Hepatic stellate cell (primary cell): ENCODE measurements at regions not wholly inside any gene's neighbourhood (a gene's known extent, or its start where the extent isn't known, plus 50 kb on each side); places are given as distances from the start of the nearest gene placed in this dataset.
"Not testable (repeated sequence)": the region's sequence is repeated elsewhere in the genome, so short reads cannot be mapped to it uniquely, and the experiment has no call there.

Experiments
- DNase-seq: peaks from one replicate; pipeline ENCODE4 v3.0.0; 2011; ENCODE audit warnings: low spot score

GRCh38 chr12:34303091-34303870, 281.0 kb downstream of the ALG10 start:
- DNase-seq: no peak

DNA sequence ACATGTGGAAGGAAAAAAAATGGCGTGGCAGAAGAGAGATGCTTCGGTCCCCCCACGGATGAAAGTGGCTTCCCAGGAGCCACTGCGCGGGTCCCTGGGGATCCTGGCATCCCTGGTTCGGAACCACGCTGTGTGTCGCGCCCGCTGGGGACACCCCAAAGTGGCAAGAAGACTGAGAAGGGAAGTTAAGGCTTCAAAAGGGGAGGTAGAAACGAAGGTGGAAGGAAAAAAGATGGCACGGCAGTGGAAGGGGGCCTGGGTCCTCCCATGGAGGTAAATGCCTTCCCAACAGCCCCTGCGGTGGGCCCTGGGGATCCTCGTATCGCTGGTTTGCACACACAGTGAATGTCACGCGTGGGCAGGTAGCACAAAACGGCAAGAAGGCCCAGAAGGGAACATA, 281.7 kb downstream of the ALG10 start:
- DNase-seq: no peak

DNA sequence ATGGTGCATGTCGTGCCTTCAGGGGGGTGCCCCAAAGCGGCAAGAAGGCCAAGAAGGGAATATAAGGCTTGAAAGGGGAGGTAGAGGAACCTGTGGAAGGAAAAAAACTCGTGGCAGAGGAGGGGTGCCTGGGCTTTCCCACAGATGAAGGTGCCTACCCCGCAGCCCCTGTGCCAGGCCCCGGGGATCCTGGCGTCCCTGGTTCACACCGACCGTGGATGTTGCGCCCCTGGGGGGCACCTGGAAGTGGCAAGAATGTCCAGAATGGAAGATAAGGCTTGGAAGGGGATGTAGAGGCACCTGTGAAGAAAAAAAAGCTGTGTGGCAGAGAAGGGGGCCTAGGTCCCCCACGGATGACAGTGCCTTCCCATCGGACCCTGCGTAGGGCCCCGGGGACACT, 282.2 kb downstream of the ALG10 start:
- DNase-seq: no peak

GRCh38 chr12:34305176-34305575, 282.9 kb downstream of the ALG10 start:
- no peak for DNase-seq

DNA sequence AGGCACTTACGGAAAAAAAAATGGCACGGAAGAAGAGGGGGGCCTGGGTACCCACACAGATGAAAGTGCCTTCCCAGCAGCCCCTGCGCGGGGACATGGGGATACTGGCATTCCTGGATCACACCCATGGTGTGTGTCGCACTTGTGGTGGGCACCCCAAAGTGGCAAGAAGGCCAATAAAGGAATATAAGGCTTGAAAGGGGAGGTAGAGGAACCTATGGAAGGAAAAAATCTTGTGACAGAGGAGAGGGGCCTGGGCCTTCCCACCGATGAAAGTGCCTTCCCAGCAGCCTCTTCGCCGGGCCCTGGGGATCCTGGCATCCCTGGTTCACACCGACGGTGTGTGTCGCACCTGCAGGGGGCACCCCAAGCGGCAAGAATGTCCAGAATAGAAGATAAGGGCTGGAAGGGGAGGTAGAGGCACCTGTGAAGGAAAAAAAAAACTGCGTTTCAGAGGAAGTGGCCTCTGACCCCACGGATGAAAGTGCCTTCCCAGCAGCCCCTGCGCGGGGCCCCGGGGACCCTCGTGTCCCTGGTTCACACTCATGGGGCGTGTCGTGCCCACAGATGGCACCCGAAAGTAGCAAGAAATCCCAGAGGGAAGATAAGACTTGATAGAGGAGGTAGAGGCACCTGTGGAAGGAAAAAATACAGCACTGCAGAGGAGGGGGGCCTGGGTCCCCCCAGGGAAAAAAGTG, 284.0 kb downstream of the ALG10 start:
- no peak for DNase-seq

DNA sequence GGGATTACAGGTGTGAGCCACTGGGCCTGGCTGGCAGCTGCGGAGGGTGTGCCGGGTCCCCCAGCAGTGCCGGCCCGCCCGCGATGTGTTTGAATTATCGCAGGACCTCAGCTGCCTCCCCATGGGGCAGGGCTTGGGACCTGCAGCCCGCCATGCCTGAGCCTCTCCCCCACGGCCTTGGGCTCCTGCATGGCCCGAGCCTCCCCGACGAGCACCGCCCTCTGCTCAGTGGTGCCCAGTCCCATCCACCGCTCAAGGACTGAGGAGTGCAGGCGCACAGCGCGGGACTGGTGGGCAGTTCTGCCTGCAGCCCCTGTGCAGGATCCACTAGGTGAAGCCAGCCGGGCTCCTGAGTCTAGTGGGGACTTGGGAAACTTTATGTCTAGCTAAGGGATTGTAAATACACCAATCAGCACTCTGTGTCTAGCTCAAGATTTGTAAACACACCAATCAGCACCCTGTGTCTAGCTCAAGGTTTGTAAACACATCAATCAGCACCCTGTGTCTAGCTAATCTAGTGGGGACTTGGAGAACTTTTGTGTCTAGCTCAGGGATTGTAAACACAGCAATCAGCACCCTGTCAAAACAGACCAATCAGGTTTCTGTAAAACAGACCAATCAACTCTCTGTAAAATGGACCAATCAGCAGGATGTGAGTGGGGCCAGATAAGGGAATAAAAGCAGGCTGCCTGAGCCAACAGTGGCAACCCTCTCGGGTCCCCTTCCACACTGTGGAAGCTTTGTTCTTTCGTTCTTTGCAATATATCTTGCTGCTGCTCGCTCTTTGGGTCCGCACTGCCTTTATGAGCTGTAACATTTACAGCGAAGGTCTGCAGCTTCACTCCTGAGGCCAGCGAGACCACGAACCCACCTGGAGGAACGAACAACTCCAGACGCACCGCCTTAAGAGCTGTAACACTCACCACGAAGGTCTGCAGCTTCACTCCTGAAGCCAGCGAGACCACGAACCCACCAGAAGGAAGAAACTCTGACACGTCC, 287.8 kb downstream of the ALG10 start:
- DNase-seq: not testable (repeated sequence)

GRCh38 chr12:34311337-34311736, 289.0 kb downstream of the ALG10 start:
- DNase-seq: no peak

- DNase-seq: no peak
Measured at GRCh38 chr12:34327671-34328070, 305.4 kb downstream of the ALG10 start.

GRCh38 chr12:34333337-34333736, 311.0 kb downstream of the ALG10 start:
- DNase-seq: no peak

DNA sequence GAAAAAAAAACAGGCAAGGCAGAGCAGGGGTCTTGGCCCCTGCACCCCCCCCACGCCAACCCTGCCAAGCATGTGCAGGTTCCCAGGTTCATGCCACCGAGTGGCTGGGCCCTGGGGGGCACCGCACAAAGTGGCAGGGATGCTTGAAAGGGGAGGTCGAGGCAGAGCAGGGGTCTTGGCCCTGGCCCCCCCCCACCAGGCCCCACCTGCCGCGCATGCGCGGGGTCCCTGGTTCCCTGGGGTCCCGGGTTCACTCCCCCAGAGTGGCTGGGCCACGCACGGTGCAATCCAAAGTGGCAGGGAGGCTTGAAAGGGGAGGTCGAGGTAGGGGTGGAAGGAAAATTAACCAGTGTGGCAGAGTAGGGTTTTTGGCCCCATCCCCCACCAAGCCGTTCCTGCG, 312.2 kb downstream of the ALG10 start:
- DNase-seq: no peak

- no peak for DNase-seq
Measured at GRCh38 chr12:34334953-34335743, 312.9 kb downstream of the ALG10 start.

DNA sequence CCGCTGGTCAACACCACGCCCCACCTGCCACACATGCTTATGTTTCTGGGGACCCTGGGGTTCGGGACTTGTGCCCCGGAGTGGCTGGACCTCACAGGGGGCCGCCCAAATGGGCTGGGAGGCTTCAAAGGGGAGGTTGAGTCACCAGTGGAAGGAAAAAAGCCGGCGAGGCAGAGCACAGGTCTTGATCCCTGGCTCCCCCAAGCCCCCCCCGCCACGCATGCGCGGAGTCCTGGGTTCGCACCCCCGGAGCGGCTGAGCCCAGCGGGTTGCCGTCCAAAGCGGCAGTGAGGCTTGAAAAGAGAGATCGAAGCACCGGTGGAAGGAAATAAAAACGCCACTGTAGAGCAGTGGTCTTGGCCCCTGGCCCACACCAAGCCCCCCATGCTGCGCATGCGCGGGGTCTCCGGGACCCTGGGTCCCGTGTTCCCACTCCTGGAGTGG, 313.5 kb downstream of the ALG10 start:
- DNase-seq: no peak

- DNase-seq: no peak
Measured at GRCh38 chr12:34336619-34337465, 314.5 kb downstream of the ALG10 start.

- DNase-seq: no peak
Measured at GRCh38 chr12:34338751-34339150, 316.5 kb downstream of the ALG10 start.

GRCh38 chr12:34339922-34340321, 317.6 kb downstream of the ALG10 start:
- no peak for DNase-seq

DNA sequence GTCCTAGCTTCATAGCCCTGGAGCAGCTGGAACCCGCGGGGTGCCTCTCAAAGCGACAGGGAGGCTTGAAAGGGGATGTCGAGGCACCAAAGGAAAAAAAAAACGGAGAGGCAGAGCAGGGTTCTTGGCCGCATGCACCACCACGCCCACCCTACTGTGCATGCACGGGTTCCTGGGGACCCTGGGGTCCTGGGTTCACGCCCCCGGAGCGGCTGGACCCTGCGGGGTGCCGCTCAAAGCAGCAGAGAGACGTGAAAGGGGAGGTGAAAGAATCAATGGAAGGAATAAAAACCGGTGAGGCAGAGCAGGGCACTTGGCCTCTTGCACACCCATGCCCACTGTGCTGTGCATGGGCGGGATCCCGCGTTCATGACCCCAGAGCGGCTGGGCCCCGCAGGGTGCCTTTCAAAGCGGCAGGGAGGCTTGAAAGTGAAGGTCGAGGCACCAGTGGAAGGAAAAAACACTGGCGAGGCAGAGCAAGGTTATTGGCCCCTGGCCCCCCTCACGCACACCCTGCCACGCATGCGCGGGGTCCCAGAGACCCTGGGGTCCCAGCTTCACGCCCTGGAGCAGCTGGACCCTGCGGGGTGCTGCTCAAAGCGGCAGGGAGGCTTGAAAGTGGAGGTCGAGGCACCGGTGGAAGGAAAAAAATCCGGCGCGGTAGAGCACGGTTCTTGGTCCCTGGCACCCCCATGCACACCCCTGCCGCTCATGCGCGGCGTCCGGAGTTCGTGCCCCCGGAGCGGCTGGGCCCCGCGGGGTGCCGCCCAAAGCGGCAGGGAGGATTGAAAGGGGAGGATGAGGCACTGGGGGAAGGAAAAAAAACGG, 318.5 kb downstream of the ALG10 start:
- DNase-seq: no peak

- DNase-seq: no peak
Measured at GRCh38 chr12:34341362-34341733, 319.1 kb downstream of the ALG10 start.

GRCh38 chr12:34342048-34342447, 319.8 kb downstream of the ALG10 start:
- no peak for DNase-seq

GRCh38 chr12:34343345-34343744, 321.0 kb downstream of the ALG10 start:
- no peak for DNase-seq

- no peak for DNase-seq
Measured at GRCh38 chr12:34343766-34344165, 321.5 kb downstream of the ALG10 start.
